ENCODE measurements at regions not wholly inside any gene's neighbourhood (a gene's known extent, or its start where the extent isn't known, plus 50 kb on each side); places are given as distances from the start of the nearest gene placed in this dataset.

GRCh38 chr5:98700730-98701129, 72.7 kb upstream of the RGMB start:
- Mint-ChIP-seq H3K9me3 (peaks cover 39% of the 10 kb centered on the region), H3K27me3 (ENCODE audit: low read depth) (no peaks in the 10 kb centered on the region), H3K27ac (no peak overlapping the region), H3K36me3 (ENCODE audit: low read depth) (no peaks in the 10 kb centered on the region), H3K4me3 (no peak overlapping the region), H3K4me1 (no peaks in the 10 kb centered on the region)
- TF ChIP-seq, protein P1, sequence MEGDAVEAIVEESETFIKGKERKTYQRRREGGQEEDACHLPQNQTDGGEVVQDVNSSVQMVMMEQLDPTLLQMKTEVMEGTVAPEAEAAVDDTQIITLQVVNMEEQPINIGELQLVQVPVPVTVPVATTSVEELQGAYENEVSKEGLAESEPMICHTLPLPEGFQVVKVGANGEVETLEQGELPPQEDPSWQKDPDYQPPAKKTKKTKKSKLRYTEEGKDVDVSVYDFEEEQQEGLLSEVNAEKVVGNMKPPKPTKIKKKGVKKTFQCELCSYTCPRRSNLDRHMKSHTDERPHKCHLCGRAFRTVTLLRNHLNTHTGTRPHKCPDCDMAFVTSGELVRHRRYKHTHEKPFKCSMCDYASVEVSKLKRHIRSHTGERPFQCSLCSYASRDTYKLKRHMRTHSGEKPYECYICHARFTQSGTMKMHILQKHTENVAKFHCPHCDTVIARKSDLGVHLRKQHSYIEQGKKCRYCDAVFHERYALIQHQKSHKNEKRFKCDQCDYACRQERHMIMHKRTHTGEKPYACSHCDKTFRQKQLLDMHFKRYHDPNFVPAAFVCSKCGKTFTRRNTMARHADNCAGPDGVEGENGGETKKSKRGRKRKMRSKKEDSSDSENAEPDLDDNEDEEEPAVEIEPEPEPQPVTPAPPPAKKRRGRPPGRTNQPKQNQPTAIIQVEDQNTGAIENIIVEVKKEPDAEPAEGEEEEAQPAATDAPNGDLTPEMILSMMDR (IDR thresholded peaks at IDR 0.05; ENCODE audit: unreplicated experiment in 3 of 3), result no peak

GRCh38 chr5:98705841-98706240, 67.6 kb upstream of the RGMB start:
- Mint-ChIP-seq H3K9me3 (peaks cover 46% of the 10 kb centered on the region), H3K4me1 (no peaks in the 10 kb centered on the region), H3K27me3 (ENCODE audit: low read depth) (no peaks in the 10 kb centered on the region), H3K27ac (no peak overlapping the region), H3K4me3 (no peak overlapping the region), H3K36me3 (ENCODE audit: low read depth) (no peaks in the 10 kb centered on the region)
- TF ChIP-seq, protein P1 (IDR thresholded peaks at IDR 0.05; ENCODE audit: unreplicated experiment in 3 of 3), result no peak

- H3K4me1 Mint-ChIP-seq, result no peaks in the 10 kb centered on the region
- no peak overlapping the region for H3K27ac Mint-ChIP-seq
- H3K4me3 Mint-ChIP-seq, result no peak overlapping the region
- peaks cover 17% of the 10 kb centered on the region for H3K9me3 Mint-ChIP-seq
- H3K36me3 Mint-ChIP-seq (ENCODE audit: low read depth), result no peaks in the 10 kb centered on the region
- TF ChIP-seq, protein P1 (IDR thresholded peaks at IDR 0.05; ENCODE audit: unreplicated experiment in 3 of 3), result no peak
- no peaks in the 10 kb centered on the region for H3K27me3 Mint-ChIP-seq (ENCODE audit: low read depth)
Observed at GRCh38 chr5:98709681-98710080, 63.8 kb upstream of the RGMB start.

DNA sequence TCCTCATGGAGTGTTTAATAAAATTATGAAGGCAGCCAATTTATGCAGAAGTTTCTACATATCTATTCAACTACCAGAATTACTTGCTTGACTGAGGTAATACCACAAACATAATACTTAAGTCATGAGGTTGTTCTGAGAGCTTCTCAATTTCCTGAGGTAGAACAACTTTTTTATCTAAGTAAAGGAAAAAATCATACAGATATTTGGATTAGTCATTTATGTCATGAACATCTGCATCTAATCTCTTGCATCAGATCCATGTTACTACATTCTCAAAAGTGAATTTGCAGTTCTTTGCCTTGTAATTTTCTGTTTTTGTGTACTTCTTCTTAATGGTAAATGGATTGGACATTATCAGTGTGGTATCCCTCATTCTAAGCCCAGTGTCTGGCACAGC, 60.4 kb upstream of the RGMB start:
- Mint-ChIP-seq H3K27me3 (ENCODE audit: low read depth) (no peaks in the 10 kb centered on the region), H3K27ac (no peak overlapping the region), H3K9me3 (peaks cover 8% of the 10 kb centered on the region), H3K4me3 (no peak overlapping the region), H3K4me1 (no peaks in the 10 kb centered on the region), H3K36me3 (ENCODE audit: low read depth) (no peaks in the 10 kb centered on the region)
- TF ChIP-seq, protein P1 (IDR thresholded peaks at IDR 0.05; ENCODE audit: unreplicated experiment in 3 of 3), result no peak

DNA sequence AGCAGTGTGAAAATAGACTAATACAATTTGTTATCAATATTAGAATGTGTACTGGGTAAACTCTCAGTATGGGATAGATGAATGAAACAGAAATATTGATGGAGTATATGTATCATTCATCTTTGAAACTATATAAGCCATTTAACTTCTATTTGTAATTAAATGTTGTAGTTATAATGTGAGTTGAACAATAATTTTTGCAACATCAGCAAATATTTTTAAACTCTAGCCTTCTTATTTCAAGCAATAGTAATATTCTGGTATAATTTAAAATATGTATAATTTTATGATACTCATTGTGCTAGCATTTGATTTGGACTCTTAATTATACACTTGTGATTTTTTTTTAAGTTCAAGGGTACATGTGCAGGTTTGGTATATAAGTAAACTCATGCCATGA, 59.6 kb upstream of the RGMB start:
- TF ChIP-seq, protein P1 (IDR thresholded peaks at IDR 0.05; ENCODE audit: unreplicated experiment in 3 of 3), result no peak
- Mint-ChIP-seq H3K9me3 (peaks cover 12% of the 10 kb centered on the region), H3K4me1 (no peaks in the 10 kb centered on the region), H3K36me3 (ENCODE audit: low read depth) (no peaks in the 10 kb centered on the region), H3K27ac (no peak overlapping the region), H3K27me3 (ENCODE audit: low read depth) (no peaks in the 10 kb centered on the region), H3K4me3 (no peak overlapping the region)

DNA sequence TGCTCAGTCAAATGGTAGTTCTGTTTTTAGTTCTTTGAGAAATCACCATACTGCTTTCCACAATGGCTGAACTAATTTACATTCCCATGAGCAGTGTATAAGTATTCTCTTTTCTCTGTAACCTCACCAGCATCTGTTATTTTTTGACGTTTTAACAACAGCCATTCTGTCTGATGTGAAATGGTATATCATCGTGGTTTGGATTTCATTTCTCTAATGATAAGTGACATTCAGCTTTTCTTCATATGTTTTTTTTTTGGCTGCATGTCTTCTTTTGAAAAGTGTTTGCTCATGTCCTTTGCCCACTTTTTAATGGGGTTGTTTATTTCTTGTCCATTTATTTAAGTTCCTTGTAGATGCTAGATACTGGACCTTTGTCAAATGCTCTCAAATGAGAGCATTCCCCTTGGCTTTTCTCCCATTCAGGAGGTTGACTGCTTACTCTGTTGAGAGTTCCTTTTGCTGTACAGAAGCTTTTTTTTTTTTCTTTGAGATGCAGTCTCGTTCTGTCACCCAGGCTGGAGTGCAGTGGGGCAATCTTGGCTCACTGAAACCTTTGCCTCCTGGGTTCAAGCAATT, 58.7 kb upstream of the RGMB start:
- Mint-ChIP-seq H3K27me3 (ENCODE audit: low read depth) (no peaks in the 10 kb centered on the region), H3K4me1 (no peaks in the 10 kb centered on the region), H3K27ac (no peak overlapping the region), H3K36me3 (ENCODE audit: low read depth) (no peaks in the 10 kb centered on the region), H3K9me3 (peaks cover 16% of the 10 kb centered on the region), H3K4me3 (no peak overlapping the region)
- TF ChIP-seq, protein P1 (IDR thresholded peaks at IDR 0.05; ENCODE audit: unreplicated experiment in 3 of 3), result no peak
